HL-60 (cell line): ENCODE measurements at regions not wholly inside any gene's neighbourhood (a gene's known extent, or its start where the extent isn't known, plus 50 kb on each side); places are given as distances from the start of the nearest gene placed in this dataset.
"Not testable (repeated sequence)": the region's sequence is repeated elsewhere in the genome, so short reads cannot be mapped to it uniquely, and the experiment has no call there.

ENCODE experiments used
- DNase-seq, 2 experiments: peaks; one replicate each; pipeline ENCODE4 v3.0.0-alpha.2; 2010 to 2020; ENCODE audit warnings: low read depth in 1 of 2, low spot score in 1 of 2
- H3K27ac ChIP-seq: fragments of 250-450 bp; sonication (Bioruptor Pico); replicated peaks from 2 replicates; pipeline ENCODE4 v1.5.1; 2020; ENCODE audit warnings: mild to moderate bottlenecking, moderate library complexity
- H3K27me3 ChIP-seq: fragments of 250-450 bp; sonication (Bioruptor Pico); 2 replicates; pipeline ENCODE4 v1.5.1; 2021; ENCODE audit warnings: mild to moderate bottlenecking, moderate library complexity; ENCODE audit not compliant: insufficient read depth, poor library complexity, severe bottlenecking
- H3K4me3 ChIP-seq: replicated peaks from 2 replicates; pipeline ENCODE4 v1.5.1; 2011; ENCODE audit warnings: mild to moderate bottlenecking, control low read depth, low read length; ENCODE audit not compliant: insufficient read depth
- GABPA ChIP-seq: IDR thresholded peaks from 2 replicates; pipeline ENCODE4 v1.6.1; 2012; ENCODE audit warnings: low read depth
- POLR2AphosphoS5 ChIP-seq: IDR thresholded peaks from 2 replicates; pipeline ENCODE4 v1.6.1; 2012; ENCODE audit warnings: low read depth
- REST ChIP-seq: IDR thresholded peaks from 2 replicates; pipeline ENCODE4 v1.6.1; 2012; ENCODE audit warnings: low read depth; ENCODE audit not compliant: insufficient replicate concordance
- SPI1 ChIP-seq: IDR thresholded peaks from 2 replicates; pipeline ENCODE4 v1.6.1; 2012; ENCODE audit warnings: low read depth, mild to moderate bottlenecking, borderline replicate concordance
- TF ChIP-seq, protein P1 (sequence below): IDR thresholded peaks from one replicate; pipeline ENCODE4 v1.5.1; 2011; ENCODE audit warnings: low read length, control low read depth, inconsistent platforms; ENCODE audit not compliant: insufficient read depth

DNA sequence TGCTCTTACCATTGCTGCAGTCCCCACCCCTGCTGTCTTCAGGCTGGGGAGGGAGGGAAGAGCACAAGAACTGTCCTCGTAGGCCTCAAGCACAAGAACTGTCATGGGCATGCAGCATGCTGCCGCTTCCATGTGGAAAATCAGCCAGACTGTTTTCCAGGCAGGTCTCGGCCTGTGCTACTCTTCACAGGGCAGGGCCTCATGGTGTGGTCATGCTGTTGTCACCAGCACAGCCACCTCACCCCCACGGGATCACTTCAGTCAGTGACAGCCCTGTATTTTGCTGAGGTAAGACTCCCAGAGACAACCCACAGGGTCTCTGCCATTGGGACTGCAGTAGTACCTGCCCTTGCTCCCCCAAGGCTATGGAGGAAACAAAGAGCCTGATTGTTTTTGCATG lies 205.3 kb downstream of the NAP1L3 start:
- DNase-seq = no peak
- TF ChIP-seq SPI1 (no peak), REST (no peak), POLR2AphosphoS5 (no peak), GABPA (no peak)
- TF ChIP-seq, protein P1, sequence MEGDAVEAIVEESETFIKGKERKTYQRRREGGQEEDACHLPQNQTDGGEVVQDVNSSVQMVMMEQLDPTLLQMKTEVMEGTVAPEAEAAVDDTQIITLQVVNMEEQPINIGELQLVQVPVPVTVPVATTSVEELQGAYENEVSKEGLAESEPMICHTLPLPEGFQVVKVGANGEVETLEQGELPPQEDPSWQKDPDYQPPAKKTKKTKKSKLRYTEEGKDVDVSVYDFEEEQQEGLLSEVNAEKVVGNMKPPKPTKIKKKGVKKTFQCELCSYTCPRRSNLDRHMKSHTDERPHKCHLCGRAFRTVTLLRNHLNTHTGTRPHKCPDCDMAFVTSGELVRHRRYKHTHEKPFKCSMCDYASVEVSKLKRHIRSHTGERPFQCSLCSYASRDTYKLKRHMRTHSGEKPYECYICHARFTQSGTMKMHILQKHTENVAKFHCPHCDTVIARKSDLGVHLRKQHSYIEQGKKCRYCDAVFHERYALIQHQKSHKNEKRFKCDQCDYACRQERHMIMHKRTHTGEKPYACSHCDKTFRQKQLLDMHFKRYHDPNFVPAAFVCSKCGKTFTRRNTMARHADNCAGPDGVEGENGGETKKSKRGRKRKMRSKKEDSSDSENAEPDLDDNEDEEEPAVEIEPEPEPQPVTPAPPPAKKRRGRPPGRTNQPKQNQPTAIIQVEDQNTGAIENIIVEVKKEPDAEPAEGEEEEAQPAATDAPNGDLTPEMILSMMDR = no peak
- no peak overlapping the region for H3K27ac ChIP-seq
- no peak overlapping the region for H3K4me3 ChIP-seq
- no peaks in the 10 kb centered on the region for H3K27me3 ChIP-seq

GRCh38 chrX:93466383-93466782 lies 207.0 kb downstream of the NAP1L3 start:
- TF ChIP-seq SPI1 = no peak
- TF ChIP-seq GABPA = no peak
- TF ChIP-seq REST = no peak
- TF ChIP-seq, protein P1 = no peak
- no peak for TF ChIP-seq POLR2AphosphoS5
- Histone ChIP-seq H3K27ac (no peak overlapping the region), H3K27me3 (no peaks in the 10 kb centered on the region), H3K4me3 (no peak overlapping the region)
- DNase-seq = no peak

- DNase-seq = no peak
- no peak for TF ChIP-seq REST
- Histone ChIP-seq H3K27ac (no peak overlapping the region), H3K27me3 (no peaks in the 10 kb centered on the region), H3K4me3 (no peak overlapping the region)
Observed at GRCh38 chrX:93461060-93461459, 212.3 kb downstream of the NAP1L3 start.

GRCh38 chrX:93454509-93454908 lies 218.9 kb downstream of the NAP1L3 start:
- no peak for DNase-seq
- no peaks in the 10 kb centered on the region for H3K27me3 ChIP-seq
- H3K4me3 ChIP-seq = no peak overlapping the region
- H3K27ac ChIP-seq = no peak overlapping the region
- TF ChIP-seq GABPA = no peak
- TF ChIP-seq POLR2AphosphoS5 = no peak
- TF ChIP-seq, protein P1 = no peak
- TF ChIP-seq SPI1 = no peak
- TF ChIP-seq REST = no peak

DNA sequence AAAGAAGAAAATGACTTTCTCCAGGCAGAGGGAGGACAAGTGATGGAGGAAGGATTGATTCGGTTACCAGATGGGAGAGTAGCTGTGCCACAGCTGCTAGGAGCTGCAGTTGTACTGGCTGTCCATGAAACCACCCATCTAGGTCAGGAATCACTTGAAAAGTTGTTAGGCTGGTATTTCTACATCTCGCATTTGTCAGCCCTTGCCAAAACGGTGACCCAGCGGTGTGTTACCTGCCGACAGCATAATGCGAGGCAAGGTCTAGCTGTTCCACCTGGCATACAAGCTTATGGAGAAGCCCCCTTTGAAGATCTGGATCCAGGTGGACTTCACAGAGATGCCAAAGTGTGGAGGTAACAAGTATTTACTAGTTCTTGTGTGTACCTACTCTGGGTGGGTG lies 238.7 kb downstream of the NAP1L3 start:
- not testable (repeated sequence) for H3K27me3 ChIP-seq, H3K27ac ChIP-seq, H3K4me3 ChIP-seq, DNase-seq
